ENCODE measurements at regions not wholly inside any gene's neighbourhood (a gene's known extent, or its start where the extent isn't known, plus 50 kb on each side); places are given as distances from the start of the nearest gene placed in this dataset.

- DNase-seq: no peak
These were observed 291.5 kb downstream of the ZSWIM6 start for GRCh38 chr5:61623401-61624069.

DNA sequence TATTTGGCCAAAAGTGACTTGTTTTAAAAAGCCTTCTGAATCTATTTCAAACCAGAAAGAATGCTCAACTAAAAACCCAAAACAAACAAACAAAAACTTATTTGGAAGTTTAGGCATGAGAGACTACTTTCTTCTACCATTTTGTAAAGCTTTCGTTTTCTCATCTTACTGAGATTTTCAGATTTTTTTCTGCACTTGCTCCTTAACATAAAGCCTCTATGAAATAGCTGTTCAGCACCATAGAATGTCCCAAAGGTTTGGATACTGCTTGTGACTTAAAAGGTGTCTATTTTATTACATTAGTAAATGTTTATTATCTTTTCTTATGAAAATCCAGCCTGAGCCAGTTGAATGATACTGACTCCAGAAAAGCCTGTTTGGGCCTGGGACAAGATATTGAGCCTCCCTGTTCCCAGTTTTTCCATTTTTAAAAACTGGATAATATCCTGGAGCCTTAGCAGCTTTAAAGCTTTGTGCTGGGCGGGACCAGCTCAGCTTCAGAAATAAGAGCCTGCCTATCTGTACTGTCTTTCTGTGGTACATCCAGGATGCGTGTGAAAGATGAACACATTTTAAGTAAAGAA, 292.6 kb downstream of the ZSWIM6 start:
- DNase-seq: no peak

DNA sequence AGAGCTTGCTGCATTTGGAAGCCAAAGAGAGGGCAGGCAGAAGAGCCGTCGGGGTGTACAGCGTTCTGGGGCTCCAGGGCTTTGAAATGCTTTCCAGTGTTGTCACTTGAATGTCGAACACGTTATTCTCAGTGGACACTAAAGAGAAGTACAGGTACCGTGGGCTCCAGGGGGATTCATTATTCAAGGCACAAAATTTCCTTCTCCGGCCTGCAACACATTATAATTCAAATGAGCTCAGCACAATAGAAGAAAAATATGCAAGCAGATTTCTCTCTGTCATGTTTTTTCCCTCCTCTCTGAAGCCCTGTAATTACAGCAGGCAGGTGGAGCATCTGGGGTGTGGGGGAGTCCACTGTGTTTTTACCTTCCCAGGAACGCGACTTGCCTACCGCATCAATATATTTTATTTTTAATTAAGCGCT, 293.1 kb downstream of the ZSWIM6 start:
- no peak for DNase-seq

DNA sequence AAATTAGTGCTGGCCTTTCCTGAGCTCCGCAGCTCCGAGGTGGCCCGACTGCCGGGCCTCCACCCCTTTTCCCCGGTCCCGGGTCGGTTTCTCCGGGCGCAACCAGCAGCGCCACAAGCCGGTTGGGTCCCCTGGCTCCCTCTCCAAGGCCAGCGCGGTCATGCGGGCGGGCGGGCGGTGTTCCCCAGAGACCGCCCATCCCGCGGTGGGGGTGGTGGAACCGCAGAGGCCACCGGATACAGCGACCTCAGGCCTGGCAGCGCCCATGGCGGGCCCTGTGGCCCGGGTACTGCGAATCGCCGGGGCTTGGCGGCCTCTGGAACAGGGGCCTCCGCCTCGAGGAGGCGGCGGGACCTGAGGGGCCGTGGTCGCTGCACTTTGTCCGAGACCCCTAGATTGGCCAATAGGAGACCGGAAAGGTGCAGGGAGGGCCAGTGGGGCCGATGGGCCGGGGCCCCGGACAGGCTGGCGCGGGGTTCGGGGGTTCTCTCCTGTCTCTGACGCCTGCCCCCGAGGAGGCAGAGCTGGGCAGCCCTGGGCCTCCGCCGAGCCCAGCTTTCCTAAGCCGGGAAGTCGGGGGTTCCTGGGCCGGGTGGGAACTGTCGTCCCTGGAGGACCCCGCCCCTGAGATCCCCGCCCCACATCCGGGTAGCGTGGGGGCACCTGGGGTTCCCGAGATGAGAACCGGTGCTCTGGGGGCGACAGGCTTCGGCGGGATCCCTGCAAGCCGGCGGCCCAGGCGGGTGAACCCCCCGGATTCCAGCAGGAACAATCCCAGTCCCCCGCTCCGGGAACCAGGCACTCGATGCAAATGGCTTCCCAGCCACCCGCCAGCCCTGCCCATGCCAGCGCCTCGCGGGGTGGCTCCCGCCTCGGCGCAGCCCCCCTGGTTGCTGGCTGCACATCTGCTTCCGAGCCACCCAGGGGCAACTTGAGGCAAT, 293.9 kb downstream of the ZSWIM6 start:
- DNase-seq: peak; percentile 16

DNA sequence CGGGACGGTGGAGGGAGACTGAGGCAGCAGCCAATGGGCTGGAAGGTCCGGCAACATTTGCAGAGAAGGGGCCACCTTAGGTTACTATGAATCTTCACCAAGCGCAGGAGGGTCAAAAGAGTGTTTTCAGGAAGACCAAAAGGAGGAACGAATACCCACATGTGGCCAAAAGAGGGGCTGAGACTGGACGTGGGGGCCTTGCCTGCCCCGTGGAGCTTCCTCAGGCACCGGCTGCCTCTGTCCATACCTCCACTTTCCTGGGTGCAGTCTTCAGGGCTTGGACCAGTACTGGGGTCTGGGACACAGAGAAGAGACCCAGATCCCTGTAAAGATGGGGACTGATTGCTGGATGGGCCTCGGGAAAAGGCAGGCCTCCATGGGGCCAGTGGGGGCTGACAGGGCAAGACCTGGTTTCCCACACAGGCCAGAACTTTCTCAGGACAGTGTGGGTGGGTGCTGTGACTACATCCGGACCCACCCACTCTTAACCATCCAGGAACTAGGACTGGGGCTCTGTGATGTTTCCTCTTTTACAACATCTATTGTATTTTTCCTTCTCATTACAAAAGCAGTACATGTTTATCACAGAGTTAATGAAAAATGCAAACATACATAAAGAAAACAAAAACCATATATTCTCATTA, 294.7 kb downstream of the ZSWIM6 start:
- no peak for DNase-seq

DNA sequence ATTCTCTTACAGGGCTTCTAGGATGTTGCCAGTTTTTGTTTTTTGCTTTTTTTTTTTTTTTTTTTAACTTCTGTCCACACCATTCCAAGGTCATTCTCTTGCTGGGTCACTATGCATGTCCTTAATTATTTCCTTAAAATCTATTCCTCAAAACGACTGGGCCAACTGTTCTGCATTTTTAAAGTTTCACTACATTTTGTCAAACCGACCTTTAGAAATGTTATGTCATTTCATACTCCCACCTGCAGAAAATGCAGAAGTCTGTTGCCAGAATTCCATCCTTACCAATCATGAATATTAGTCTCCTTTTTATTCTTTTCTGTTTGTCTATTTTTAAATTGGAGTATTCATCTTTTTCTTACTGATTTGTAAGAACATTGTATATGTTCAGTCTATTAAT, 295.5 kb downstream of the ZSWIM6 start:
- DNase-seq: no peak

GRCh38 chr5:61630908-61631307, 298.9 kb downstream of the ZSWIM6 start:
- no peak for DNase-seq

DNA sequence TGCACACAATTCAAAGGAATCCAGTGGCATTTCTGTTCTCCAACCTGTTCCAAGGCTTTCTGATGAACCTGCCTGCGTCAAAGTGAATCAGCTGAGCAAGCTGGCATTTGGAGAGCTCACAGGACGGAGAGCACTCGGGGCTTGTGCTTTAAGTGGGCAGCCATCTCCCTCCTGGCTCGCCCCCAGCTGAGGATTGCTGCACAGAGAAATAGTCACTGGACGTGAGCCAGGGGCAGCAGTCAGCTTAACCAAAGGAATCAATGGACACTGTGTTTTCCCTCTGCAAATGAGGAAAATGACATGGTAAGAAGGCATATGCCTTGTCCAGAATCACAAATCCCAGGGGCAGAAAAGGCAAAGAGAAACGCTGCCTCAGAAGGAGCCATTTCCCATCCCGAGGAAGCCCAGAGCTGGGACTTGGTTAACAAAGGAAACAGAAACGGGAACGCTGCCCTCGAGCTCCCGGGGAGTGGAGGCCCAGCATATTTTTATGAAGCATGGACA, 299.4 kb downstream of the ZSWIM6 start:
- no peak for DNase-seq

GRCh38 chr5:61632064-61632463, 300.0 kb downstream of the ZSWIM6 start:
- no peak for DNase-seq

DNA sequence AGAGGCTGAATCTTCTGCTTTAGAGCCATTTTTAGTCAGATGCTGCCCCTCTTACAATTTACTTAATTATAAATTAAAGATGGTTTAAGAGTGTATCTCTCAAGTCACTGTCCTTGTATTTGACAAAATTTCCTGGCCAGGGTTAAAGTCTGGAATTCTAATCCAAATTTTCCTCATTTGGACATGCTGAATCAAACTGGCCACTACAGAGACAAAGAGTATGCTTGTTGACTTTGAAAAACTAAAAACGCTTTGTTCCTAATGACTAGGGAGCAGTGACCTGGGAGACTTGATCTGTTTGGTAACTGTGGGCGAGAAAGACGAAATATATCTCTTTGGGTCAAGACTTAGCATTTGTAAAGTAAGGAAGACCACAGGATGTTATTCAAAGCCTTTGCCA, 303.2 kb downstream of the ZSWIM6 start:
- no peak for DNase-seq

DNA sequence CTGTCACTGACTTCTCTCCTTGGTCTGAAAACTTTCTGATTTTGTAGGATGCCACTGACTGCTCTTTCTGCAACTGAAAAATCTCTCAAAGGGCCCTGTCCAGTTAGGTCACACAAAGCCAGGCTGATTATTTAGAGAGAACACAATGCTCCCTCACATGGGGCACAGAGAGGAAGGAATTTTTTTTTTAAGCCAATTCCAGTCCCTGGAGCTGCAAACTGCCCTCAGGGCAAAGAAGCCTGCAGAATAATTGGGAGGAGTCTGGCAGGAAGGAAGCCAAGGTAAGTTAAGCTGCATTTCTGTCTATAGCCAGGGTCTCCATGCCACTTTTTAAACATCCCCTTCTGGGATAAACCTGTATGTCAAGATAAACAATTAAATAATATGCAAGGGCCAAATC, 305.5 kb downstream of the ZSWIM6 start:
- no peak for DNase-seq

- no peak for DNase-seq
These were observed 306.4 kb downstream of the ZSWIM6 start for GRCh38 chr5:61638476-61638875.

DNA sequence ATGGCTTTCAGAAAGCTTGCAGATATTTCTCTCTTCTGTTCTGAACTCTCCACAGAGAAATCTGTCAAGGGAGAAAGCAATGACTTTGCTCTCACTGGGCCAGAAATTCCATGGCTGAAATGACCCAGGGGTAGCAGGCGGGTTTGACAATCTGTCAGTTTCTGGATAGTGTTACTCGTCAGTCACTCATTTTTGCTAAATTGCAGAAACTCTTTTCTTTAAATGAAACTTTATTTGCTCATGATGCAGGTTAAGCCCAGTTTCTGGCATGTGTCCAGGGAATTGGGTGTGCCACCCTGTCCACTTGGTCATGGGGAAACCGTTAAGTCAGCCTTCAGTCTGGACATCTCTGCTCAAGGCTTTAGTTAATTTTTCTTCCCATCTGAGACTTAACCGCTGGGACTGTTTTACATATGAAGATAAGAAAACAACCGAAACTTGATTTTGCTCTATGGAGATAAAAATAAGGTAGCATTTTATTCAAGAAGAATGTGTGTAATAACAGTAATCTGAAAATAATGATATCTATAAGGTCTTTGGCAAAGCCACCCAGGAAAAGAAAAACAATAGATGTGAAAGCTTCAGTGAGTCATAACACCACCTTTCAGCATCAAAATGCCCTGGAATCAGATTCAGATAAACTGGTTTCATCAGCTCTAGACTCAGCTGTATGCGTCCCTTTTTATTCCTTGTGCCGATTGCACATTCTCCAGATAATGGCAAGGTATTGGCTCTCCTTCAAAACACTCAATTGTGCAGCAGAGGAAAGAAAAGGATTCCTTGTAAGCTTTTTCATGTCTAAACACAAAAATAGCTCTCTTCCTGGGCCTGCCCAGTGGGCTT, 308.3 kb downstream of the ZSWIM6 start:
- DNase-seq: no peak

GRCh38 chr5:61641748-61642565, 309.9 kb downstream of the ZSWIM6 start:
- no peak for DNase-seq

- DNase-seq: no peak
These were observed 315.6 kb downstream of the ZSWIM6 start for GRCh38 chr5:61647672-61648071.

DNA sequence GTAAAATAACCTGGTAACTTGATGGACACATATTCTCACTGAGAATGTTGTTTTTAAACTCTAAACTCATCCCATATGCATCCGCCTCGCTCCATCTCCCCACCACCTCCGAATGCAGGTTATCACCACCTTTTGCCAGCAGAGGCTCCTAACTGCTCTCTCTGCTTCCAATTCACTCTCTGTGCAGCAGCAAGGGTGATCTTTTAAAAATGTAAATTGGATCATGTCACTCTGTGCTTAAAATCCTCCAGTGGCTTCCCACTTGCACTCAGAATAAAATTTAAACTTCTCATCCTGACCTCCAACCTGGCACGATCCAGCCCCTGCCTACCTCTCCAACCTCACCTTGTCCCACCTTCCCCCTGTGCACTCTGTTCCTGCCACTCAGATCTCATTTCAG, 317.2 kb downstream of the ZSWIM6 start:
- no peak for DNase-seq

GRCh38 chr5:61649971-61650370, 317.9 kb downstream of the ZSWIM6 start:
- no peak for DNase-seq

DNA sequence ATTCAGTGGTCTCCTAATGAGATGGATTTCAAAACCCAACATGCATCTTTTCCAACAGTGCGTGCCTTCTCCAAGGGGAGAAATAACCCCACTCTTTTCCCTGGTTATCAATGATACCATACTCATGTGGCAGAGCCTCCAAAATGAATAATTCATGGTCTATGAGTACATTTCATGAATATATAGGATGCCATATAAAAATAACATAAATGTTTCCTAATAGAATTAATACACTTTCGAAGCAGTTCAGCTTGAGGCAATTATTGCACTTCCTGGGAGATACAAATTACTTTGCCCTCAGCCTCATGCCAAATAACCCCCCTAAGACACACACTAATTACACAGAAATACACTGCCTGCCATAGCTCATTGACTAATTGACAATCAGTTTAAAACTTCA, 318.6 kb downstream of the ZSWIM6 start:
- DNase-seq: no peak

- no peak for DNase-seq
These were observed 319.1 kb downstream of the ZSWIM6 start for GRCh38 chr5:61651195-61651594.

- DNase-seq: no peak
These were observed 320.9 kb downstream of the ZSWIM6 start for GRCh38 chr5:61652916-61653315.
